ENCODE measurements at regions not wholly inside any gene's neighbourhood (a gene's known extent, or its start where the extent isn't known, plus 50 kb on each side); places are given as distances from the start of the nearest gene placed in this dataset.

DNA sequence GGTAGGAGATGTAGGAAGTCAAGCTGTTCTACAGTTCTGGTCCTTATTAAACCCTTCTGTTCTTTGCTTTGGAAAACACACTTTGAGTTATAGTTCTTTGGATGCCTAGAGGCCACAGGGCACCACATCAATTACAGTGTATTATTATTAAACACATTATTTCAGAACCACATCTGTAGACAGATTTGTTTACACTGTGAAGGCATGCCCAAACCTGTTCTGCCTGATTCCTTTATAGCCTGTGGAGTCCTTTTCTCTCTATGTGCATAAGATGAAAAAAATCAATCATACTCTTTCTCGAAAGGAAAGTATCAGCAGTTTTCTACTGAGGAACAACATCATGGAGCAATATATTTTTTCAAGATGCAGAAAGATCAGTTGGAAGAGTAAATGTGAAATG is 371.3 kb upstream of the INTU start:
- TF ChIP-seq, protein P1, sequence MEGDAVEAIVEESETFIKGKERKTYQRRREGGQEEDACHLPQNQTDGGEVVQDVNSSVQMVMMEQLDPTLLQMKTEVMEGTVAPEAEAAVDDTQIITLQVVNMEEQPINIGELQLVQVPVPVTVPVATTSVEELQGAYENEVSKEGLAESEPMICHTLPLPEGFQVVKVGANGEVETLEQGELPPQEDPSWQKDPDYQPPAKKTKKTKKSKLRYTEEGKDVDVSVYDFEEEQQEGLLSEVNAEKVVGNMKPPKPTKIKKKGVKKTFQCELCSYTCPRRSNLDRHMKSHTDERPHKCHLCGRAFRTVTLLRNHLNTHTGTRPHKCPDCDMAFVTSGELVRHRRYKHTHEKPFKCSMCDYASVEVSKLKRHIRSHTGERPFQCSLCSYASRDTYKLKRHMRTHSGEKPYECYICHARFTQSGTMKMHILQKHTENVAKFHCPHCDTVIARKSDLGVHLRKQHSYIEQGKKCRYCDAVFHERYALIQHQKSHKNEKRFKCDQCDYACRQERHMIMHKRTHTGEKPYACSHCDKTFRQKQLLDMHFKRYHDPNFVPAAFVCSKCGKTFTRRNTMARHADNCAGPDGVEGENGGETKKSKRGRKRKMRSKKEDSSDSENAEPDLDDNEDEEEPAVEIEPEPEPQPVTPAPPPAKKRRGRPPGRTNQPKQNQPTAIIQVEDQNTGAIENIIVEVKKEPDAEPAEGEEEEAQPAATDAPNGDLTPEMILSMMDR (IDR thresholded peaks at IDR 0.05): no peak
- no peak for TF ChIP-seq POLR2AphosphoS5 (IDR thresholded peaks at IDR 0.05)
